K562 (cell line): ENCODE measurements at regions not wholly inside any gene's neighbourhood (a gene's known extent, or its start where the extent isn't known, plus 50 kb on each side); places are given as distances from the start of the nearest gene placed in this dataset.

Source experiments
- BACH1 ChIP-seq: fragments of 200-800 bp; sonication (Bioruptor generic); IDR thresholded peaks from 2 replicates; pipeline ENCODE4 v1.6.1; 2016; ENCODE audit warnings: missing genetic modification characterization, missing compliant biosample characterization
- BCOR ChIP-seq: fragments of 450-650 bp; IDR thresholded peaks from 2 replicates; pipeline ENCODE4 v1.6.1; 2016
- HDAC3 ChIP-seq: fragments of 450-650 bp; IDR thresholded peaks from 2 replicates; pipeline ENCODE4 v1.6.1; 2018; ENCODE audit warnings: borderline replicate concordance, mild to moderate bottlenecking, moderate library complexity; ENCODE audit not compliant: partially characterized antibody
- HLTF ChIP-seq: fragments of 450-650 bp; IDR thresholded peaks from 2 replicates; pipeline ENCODE4 v1.6.1; 2016
- KDM1A ChIP-seq, 2 experiments: fragments of 450-650 bp; IDR thresholded peaks; 2 replicates each; pipeline ENCODE4 v1.6.1; 2016; ENCODE audit warnings: mild to moderate bottlenecking in 2 of 2
- NCOR1 ChIP-seq: fragments of 450-650 bp; IDR thresholded peaks from 2 replicates; pipeline ENCODE4 v1.6.1; 2016; ENCODE audit warnings: mild to moderate bottlenecking, moderate library complexity
- NFE2L1 ChIP-seq: fragments of 450-650 bp; IDR thresholded peaks from 2 replicates; pipeline ENCODE4 v1.6.1; 2016; ENCODE audit warnings: missing genetic modification characterization, low read depth, mild to moderate bottlenecking, missing compliant biosample characterization, moderate library complexity, borderline replicate concordance
- NFIC ChIP-seq: fragments of 450-650 bp; IDR thresholded peaks from 2 replicates; pipeline ENCODE4 v1.6.1; 2017; ENCODE audit warnings: mild to moderate bottlenecking, inconsistent platforms
- RBM14 ChIP-seq: fragments of 200-400 bp; formaldehyde crosslinking; IDR thresholded peaks from 2 replicates; pipeline ENCODE4 v1.6.1; 2018; ENCODE audit warnings: low read depth, mild to moderate bottlenecking, low read length, moderate library complexity, borderline replicate concordance; ENCODE audit not compliant: insufficient read depth
- SAFB2 ChIP-seq: fragments of 200-400 bp; formaldehyde crosslinking; IDR thresholded peaks from 2 replicates; pipeline ENCODE4 v1.6.1; 2018; ENCODE audit warnings: borderline replicate concordance, low read length, low read depth, moderate library complexity; ENCODE audit not compliant: severe bottlenecking
- SMAD3 ChIP-seq: fragments of 450-650 bp; formaldehyde crosslinking; conservative IDR thresholded peaks from 2 replicates; pipeline ENCODE4 v1.4.0; 2020; ENCODE audit warnings: mild to moderate bottlenecking
- SPI1 ChIP-seq: IDR thresholded peaks from 2 replicates; pipeline ENCODE4 v1.6.1; 2011; ENCODE audit warnings: low read depth, low read length, control low read depth, borderline replicate concordance
- ZNF232 ChIP-seq: sonication (generic); formaldehyde crosslinking; IDR thresholded peaks from 2 replicates; pipeline ENCODE4 v1.8.0; 2022; ENCODE audit warnings: mild to moderate bottlenecking, missing genetic modification reagents
- ZNF263 ChIP-seq: sonication (generic); formaldehyde crosslinking; IDR thresholded peaks from 2 replicates; pipeline ENCODE4 v1.8.0; 2022; ENCODE audit warnings: mild to moderate bottlenecking, missing genetic modification reagents, borderline replicate concordance
- ZNF316 ChIP-seq: fragments of 450-650 bp; IDR thresholded peaks from 2 replicates; pipeline ENCODE4 v1.6.1; 2016
- ZNF318 ChIP-seq, 2 experiments: fragments of 450-650 bp; IDR thresholded peaks; 2 replicates each; pipeline ENCODE4 v1.6.1; 2016; ENCODE audit warnings: mild to moderate bottlenecking in 2 of 2, borderline replicate concordance in 1 of 2, low read depth in 1 of 2, moderate library complexity in 1 of 2
- ZNF518B ChIP-seq: fragments of 250-450 bp; sonication (Bioruptor Pico); IDR thresholded peaks from 2 replicates; pipeline ENCODE4 v1.5.0; 2021; ENCODE audit warnings: mild to moderate bottlenecking, moderate library complexity
- ZNF764 ChIP-seq: fragments of 250-450 bp; sonication (Bioruptor Pico); IDR thresholded peaks from 2 replicates; pipeline ENCODE4 v1.4.0; 2020; ENCODE audit warnings: low read depth, mild to moderate bottlenecking, moderate library complexity
- ZNF785 ChIP-seq: fragments of 250-450 bp; sonication (Bioruptor Pico); IDR thresholded peaks from 2 replicates; pipeline ENCODE4 v1.4.0; 2020; ENCODE audit warnings: mild to moderate bottlenecking
- ZSCAN32 ChIP-seq: fragments of 450-650 bp; formaldehyde crosslinking; IDR thresholded peaks from 2 replicates; pipeline ENCODE4 v1.4.0; 2020; ENCODE audit warnings: mild to moderate bottlenecking, moderate library complexity

GRCh38 chr1:213605732-213606131 lies 382.0 kb upstream of the PROX1 start (continued):
- TF ChIP-seq ZNF518B (CRISPR knock-in tag), result no peak
- no peak for TF ChIP-seq NFE2L1 (tag)
- no peak for TF ChIP-seq ZNF263 (CRISPR knock-in tag)
- TF ChIP-seq ZNF232 (CRISPR knock-in tag), result no peak
- TF ChIP-seq NFIC, result peak; percentile 83
- TF ChIP-seq BCOR, result peak; percentile 33; the same call in 1 of the 2 replicates
- TF ChIP-seq NCOR1, result peak; percentile 91
- no peak for TF ChIP-seq ZNF785
- TF ChIP-seq ZNF764 (CRISPR knock-in tag), result no peak
- no peak for TF ChIP-seq SMAD3 (CRISPR knock-in tag)
- TF ChIP-seq HLTF, result no peak
- no peak for TF ChIP-seq BACH1 (tag)
- TF ChIP-seq ZNF318 (IDR thresholded peaks at IDR 0.05; ENCODE audit: borderline replicate concordance in 1 of 2, low read depth in 1 of 2), result no peak
- TF ChIP-seq KDM1A (IDR thresholded peaks at IDR 0.05), result peak; percentile 39 to 72; a peak in 3 of 4 replicates
- no peak for TF ChIP-seq ZSCAN32
- no peak for TF ChIP-seq ZNF316
- TF ChIP-seq HDAC3, result peak; percentile 66
- no peak for TF ChIP-seq SAFB2
- TF ChIP-seq SPI1, result no peak
- TF ChIP-seq RBM14, result no peak
